Effector memory CD8-positive, alpha-beta T cell (primary cell): ENCODE measurements at regions not wholly inside any gene's neighbourhood (a gene's known extent, or its start where the extent isn't known, plus 50 kb on each side); places are given as distances from the start of the nearest gene placed in this dataset.
"Not testable (repeated sequence)": the region's sequence is repeated elsewhere in the genome, so short reads cannot be mapped to it uniquely, and the experiment has no call there.

Experiments
- ATAC-seq: fragments of 150-1000 bp; cut with Tn5 transposase; replicated peaks from 2 replicates; pipeline ENCODE4 v1.10.0; 2021; ENCODE audit warnings: mild to moderate bottlenecking, moderate library complexity
- DNase-seq, 3 experiments: peaks; one replicate each; pipeline ENCODE4 v3.0.0; 2021
- H3K27ac Mint-ChIP-seq, 2 donors: one replicate each; pipeline ENCODE4 v1.8.0; 2022; ENCODE audit warnings: mild to moderate bottlenecking in 2 of 2, mixed read lengths in 2 of 2, moderate library complexity in 2 of 2
- H3K27me3 Mint-ChIP-seq, 2 donors: one replicate each; pipeline ENCODE4 v1.8.0; 2022; ENCODE audit warnings: mixed read lengths in 2 of 2
- H3K36me3 Mint-ChIP-seq: one replicate; pipeline ENCODE4 v1.8.0; 2022; ENCODE audit warnings: mild to moderate bottlenecking, moderate library complexity, mixed read lengths; ENCODE audit not compliant: insufficient read depth
- H3K4me1 Mint-ChIP-seq, 2 donors: one replicate each; pipeline ENCODE4 v1.8.0; 2022; ENCODE audit warnings: low read depth in 2 of 2, mixed read lengths in 2 of 2
- H3K4me3 Mint-ChIP-seq, 2 donors: one replicate each; pipeline ENCODE4 v1.8.0; 2022; ENCODE audit warnings: mild to moderate bottlenecking in 2 of 2, mixed read lengths in 2 of 2, moderate library complexity in 2 of 2
- H3K9me3 Mint-ChIP-seq, 2 donors: one replicate each; pipeline ENCODE4 v1.8.0; 2022; ENCODE audit warnings: mixed read lengths in 2 of 2

- not testable (repeated sequence) for H3K9me3 Mint-ChIP-seq
These were observed 350.4 kb upstream of the PLGLB2 start for GRCh38 chr2:87397276-87398065.

GRCh38 chr2:87398567-87399305 lies 349.2 kb upstream of the PLGLB2 start:
- H3K4me1 Mint-ChIP-seq, H3K27ac Mint-ChIP-seq: not testable (repeated sequence)

More at GRCh38 chr2:87397276-87398065, 350.4 kb upstream of the PLGLB2 start:
- DNase-seq, H3K27me3 Mint-ChIP-seq, H3K4me3 Mint-ChIP-seq, H3K4me1 Mint-ChIP-seq, H3K36me3 Mint-ChIP-seq, H3K27ac Mint-ChIP-seq, ATAC-seq: not testable (repeated sequence)

GRCh38 chr2:87401726-87402345 lies 346.1 kb upstream of the PLGLB2 start:
- Mint-ChIP-seq H3K27ac (peak overlapping the region in 1 of 2 donors; percentile 38), H3K36me3 (peaks cover 16% of the 10 kb centered on the region), H3K4me1 (no peaks in the 10 kb centered on the region), H3K4me3 (no peak overlapping the region), H3K27me3 (no peaks in the 10 kb centered on the region), H3K9me3 (no peaks in the 10 kb centered on the region)
- no peak for ATAC-seq
- DNase-seq: no peak

More at GRCh38 chr2:87398567-87399305, 349.2 kb upstream of the PLGLB2 start:
- ATAC-seq, H3K4me3 Mint-ChIP-seq, H3K27me3 Mint-ChIP-seq, H3K9me3 Mint-ChIP-seq, DNase-seq: not testable (repeated sequence)
- peaks cover 12% of the 10 kb centered on the region for H3K36me3 Mint-ChIP-seq

GRCh38 chr2:87403893-87404175 lies 344.1 kb upstream of the PLGLB2 start:
- H3K9me3 Mint-ChIP-seq: no peaks in the 10 kb centered on the region

GRCh38 chr2:87404411-87405255 lies 343.3 kb upstream of the PLGLB2 start:
- H3K4me1 Mint-ChIP-seq, DNase-seq, H3K9me3 Mint-ChIP-seq, ATAC-seq, H3K27me3 Mint-ChIP-seq, H3K4me3 Mint-ChIP-seq: not testable (repeated sequence)
- Mint-ChIP-seq H3K36me3 (peaks cover 16% of the 10 kb centered on the region), H3K27ac (peak overlapping the region in 1 of 2 donors; percentile 55)

More at GRCh38 chr2:87403893-87404175, 344.1 kb upstream of the PLGLB2 start:
- H3K4me3 Mint-ChIP-seq: no peak overlapping the region
- no peaks in the 10 kb centered on the region for H3K27me3 Mint-ChIP-seq
- peaks cover 16% of the 10 kb centered on the region for H3K36me3 Mint-ChIP-seq
- DNase-seq (no peak), ATAC-seq (no peak)
- no peak overlapping the region for H3K27ac Mint-ChIP-seq
- H3K4me1 Mint-ChIP-seq: no peaks in the 10 kb centered on the region

GRCh38 chr2:87405531-87406216 lies 342.2 kb upstream of the PLGLB2 start:
- H3K4me1 Mint-ChIP-seq, DNase-seq, H3K27ac Mint-ChIP-seq, H3K9me3 Mint-ChIP-seq, H3K4me3 Mint-ChIP-seq, ATAC-seq, H3K27me3 Mint-ChIP-seq: not testable (repeated sequence)
- peaks cover 16% of the 10 kb centered on the region for H3K36me3 Mint-ChIP-seq

GRCh38 chr2:87406406-87407175 lies 341.3 kb upstream of the PLGLB2 start:
- not testable (repeated sequence) for H3K27ac Mint-ChIP-seq, H3K9me3 Mint-ChIP-seq, H3K4me1 Mint-ChIP-seq, H3K4me3 Mint-ChIP-seq, ATAC-seq, DNase-seq, H3K27me3 Mint-ChIP-seq
- H3K36me3 Mint-ChIP-seq: peaks cover 16% of the 10 kb centered on the region

- not testable (repeated sequence) for ATAC-seq, H3K27ac Mint-ChIP-seq, H3K4me1 Mint-ChIP-seq, H3K36me3 Mint-ChIP-seq, H3K9me3 Mint-ChIP-seq, H3K4me3 Mint-ChIP-seq, DNase-seq, H3K27me3 Mint-ChIP-seq
These were observed 338.3 kb upstream of the PLGLB2 start for GRCh38 chr2:87409601-87410000.

- H3K4me3 Mint-ChIP-seq, H3K27me3 Mint-ChIP-seq, H3K27ac Mint-ChIP-seq, H3K36me3 Mint-ChIP-seq, DNase-seq, H3K9me3 Mint-ChIP-seq, ATAC-seq, H3K4me1 Mint-ChIP-seq: not testable (repeated sequence)
These were observed 337.5 kb upstream of the PLGLB2 start for GRCh38 chr2:87410371-87410770.

- not testable (repeated sequence) for H3K27ac Mint-ChIP-seq, H3K36me3 Mint-ChIP-seq, H3K9me3 Mint-ChIP-seq, H3K4me3 Mint-ChIP-seq, H3K4me1 Mint-ChIP-seq, ATAC-seq, DNase-seq, H3K27me3 Mint-ChIP-seq
These were observed 335.7 kb upstream of the PLGLB2 start for GRCh38 chr2:87412036-87412820.

GRCh38 chr2:87414331-87414730 lies 333.6 kb upstream of the PLGLB2 start:
- H3K27ac Mint-ChIP-seq, H3K36me3 Mint-ChIP-seq, H3K4me1 Mint-ChIP-seq, H3K4me3 Mint-ChIP-seq, ATAC-seq, H3K9me3 Mint-ChIP-seq, H3K27me3 Mint-ChIP-seq, DNase-seq: not testable (repeated sequence)
